ENCODE measurements at regions not wholly inside any gene's neighbourhood (a gene's known extent, or its start where the extent isn't known, plus 50 kb on each side); places are given as distances from the start of the nearest gene placed in this dataset.

DNA sequence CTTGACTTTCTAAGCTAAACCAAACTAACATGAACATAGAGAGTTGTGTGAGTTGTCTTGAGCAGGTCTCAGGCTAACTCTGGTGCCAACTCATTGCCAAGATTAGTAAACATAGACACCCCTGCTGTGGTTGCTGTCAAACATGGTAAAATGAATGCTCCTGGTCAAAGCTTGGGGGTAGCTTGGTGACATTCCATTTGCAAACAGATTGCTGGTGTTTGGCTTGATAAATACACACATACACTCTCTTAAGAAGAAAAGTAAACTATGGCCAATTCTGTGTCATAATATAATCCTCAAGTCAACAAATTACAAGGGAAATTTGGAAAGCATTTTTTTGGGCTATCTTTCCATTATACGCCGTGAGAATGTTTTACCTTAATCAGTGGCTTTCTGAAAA lies 386.4 kb upstream of the PDE3A start:
- H3K4me2 ChIP-seq (ENCODE audit: low read length), result no peak overlapping the region
- TF ChIP-seq, protein P1, sequence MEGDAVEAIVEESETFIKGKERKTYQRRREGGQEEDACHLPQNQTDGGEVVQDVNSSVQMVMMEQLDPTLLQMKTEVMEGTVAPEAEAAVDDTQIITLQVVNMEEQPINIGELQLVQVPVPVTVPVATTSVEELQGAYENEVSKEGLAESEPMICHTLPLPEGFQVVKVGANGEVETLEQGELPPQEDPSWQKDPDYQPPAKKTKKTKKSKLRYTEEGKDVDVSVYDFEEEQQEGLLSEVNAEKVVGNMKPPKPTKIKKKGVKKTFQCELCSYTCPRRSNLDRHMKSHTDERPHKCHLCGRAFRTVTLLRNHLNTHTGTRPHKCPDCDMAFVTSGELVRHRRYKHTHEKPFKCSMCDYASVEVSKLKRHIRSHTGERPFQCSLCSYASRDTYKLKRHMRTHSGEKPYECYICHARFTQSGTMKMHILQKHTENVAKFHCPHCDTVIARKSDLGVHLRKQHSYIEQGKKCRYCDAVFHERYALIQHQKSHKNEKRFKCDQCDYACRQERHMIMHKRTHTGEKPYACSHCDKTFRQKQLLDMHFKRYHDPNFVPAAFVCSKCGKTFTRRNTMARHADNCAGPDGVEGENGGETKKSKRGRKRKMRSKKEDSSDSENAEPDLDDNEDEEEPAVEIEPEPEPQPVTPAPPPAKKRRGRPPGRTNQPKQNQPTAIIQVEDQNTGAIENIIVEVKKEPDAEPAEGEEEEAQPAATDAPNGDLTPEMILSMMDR (IDR thresholded peaks at IDR 0.05), result no peak
- H3K9ac ChIP-seq, result no peak overlapping the region
- H3K4me3 ChIP-seq (ENCODE audit: low read depth, low read length), result no peak overlapping the region
- no peak overlapping the region for H2AFZ ChIP-seq
- no peaks in the 10 kb centered on the region for H3K79me2 ChIP-seq
- H3K27ac ChIP-seq, result no peak overlapping the region
- no peaks in the 10 kb centered on the region for H3K36me3 ChIP-seq (ENCODE audit: control insufficient read depth, insufficient read depth, low read length)
- H3K27me3 ChIP-seq (ENCODE audit: control insufficient read depth, insufficient read depth, low read length), result no peaks in the 10 kb centered on the region
- H3K9me3 ChIP-seq (ENCODE audit: control insufficient read depth, low read length), result no peaks in the 10 kb centered on the region
- H3K4me1 ChIP-seq, result no peaks in the 10 kb centered on the region

DNA sequence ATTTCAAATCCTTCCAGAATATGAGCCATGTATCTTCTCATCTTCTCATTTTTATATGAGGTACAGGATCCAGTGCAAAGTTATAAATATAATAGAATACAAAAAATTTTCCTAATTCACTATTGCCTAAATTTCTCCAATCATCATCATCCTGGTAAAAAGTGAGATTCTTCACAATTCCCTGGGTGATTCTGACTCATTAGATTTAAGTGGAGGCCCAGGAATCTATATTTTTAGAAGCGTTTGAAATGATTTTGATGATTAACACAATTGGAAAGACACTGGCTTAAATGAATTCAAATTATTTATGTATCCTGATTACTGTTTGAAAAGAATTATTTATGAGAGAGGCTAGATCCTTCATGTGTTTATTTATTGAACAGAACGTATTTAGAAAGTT lies 380.3 kb upstream of the PDE3A start:
- Histone ChIP-seq H3K36me3 (ENCODE audit: control insufficient read depth, insufficient read depth, low read length) (no peaks in the 10 kb centered on the region), H3K4me2 (ENCODE audit: low read length) (no peak overlapping the region), H3K9ac (no peak overlapping the region), H3K4me1 (no peaks in the 10 kb centered on the region), H3K27ac (no peak overlapping the region), H3K9me3 (ENCODE audit: control insufficient read depth, low read length) (no peaks in the 10 kb centered on the region), H3K4me3 (ENCODE audit: low read depth, low read length) (no peak overlapping the region), H3K27me3 (ENCODE audit: control insufficient read depth, insufficient read depth, low read length) (no peaks in the 10 kb centered on the region), H2AFZ (no peak overlapping the region), H3K79me2 (no peaks in the 10 kb centered on the region)
- TF ChIP-seq, protein P1 (IDR thresholded peaks at IDR 0.05), result no peak

- Histone ChIP-seq H3K27me3 (ENCODE audit: control insufficient read depth, insufficient read depth, low read length) (no peaks in the 10 kb centered on the region), H3K9me3 (ENCODE audit: control insufficient read depth, low read length) (no peaks in the 10 kb centered on the region), H3K4me1 (no peaks in the 10 kb centered on the region), H3K79me2 (no peaks in the 10 kb centered on the region), H3K4me2 (ENCODE audit: low read length) (no peak overlapping the region), H3K4me3 (ENCODE audit: low read depth, low read length) (no peak overlapping the region), H2AFZ (no peak overlapping the region), H3K36me3 (ENCODE audit: control insufficient read depth, insufficient read depth, low read length) (no peaks in the 10 kb centered on the region), H3K27ac (no peak overlapping the region), H3K9ac (no peak overlapping the region)
- TF ChIP-seq, protein P1 (IDR thresholded peaks at IDR 0.05), result no peak
Observed at GRCh38 chr12:19988459-19988873, 379.9 kb upstream of the PDE3A start.

GRCh38 chr12:19988948-19989347 lies 379.4 kb upstream of the PDE3A start:
- TF ChIP-seq, protein P1 (IDR thresholded peaks at IDR 0.05), result no peak
- Histone ChIP-seq H3K36me3 (ENCODE audit: control insufficient read depth, insufficient read depth, low read length) (no peaks in the 10 kb centered on the region), H3K4me3 (ENCODE audit: low read depth, low read length) (no peak overlapping the region), H3K4me1 (no peaks in the 10 kb centered on the region), H3K27me3 (ENCODE audit: control insufficient read depth, insufficient read depth, low read length) (no peaks in the 10 kb centered on the region), H2AFZ (no peak overlapping the region), H3K27ac (no peak overlapping the region), H3K9me3 (ENCODE audit: control insufficient read depth, low read length) (no peaks in the 10 kb centered on the region), H3K4me2 (ENCODE audit: low read length) (no peak overlapping the region), H3K79me2 (no peaks in the 10 kb centered on the region), H3K9ac (no peak overlapping the region)

DNA sequence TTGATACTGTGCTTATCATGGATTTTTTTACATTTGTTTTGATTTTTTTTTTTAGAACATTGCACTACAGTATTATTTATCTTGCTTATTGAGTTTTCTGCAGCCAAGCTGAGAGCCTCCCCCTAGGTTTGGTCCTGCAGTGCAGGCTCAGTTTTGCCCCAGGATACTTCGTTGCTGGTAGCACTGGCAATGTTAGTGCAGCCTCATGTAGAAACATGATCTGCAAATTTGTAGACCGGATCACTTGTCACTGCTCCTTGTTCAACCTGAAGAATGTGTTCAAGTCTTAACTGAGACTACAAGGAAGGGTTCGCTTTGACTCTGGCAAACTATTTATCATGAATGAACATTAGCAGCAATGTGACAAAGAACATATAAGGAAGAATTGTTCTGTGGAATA lies 377.2 kb upstream of the PDE3A start:
- no peaks in the 10 kb centered on the region for H3K4me1 ChIP-seq
- no peak overlapping the region for H3K9ac ChIP-seq
- H3K27me3 ChIP-seq (ENCODE audit: control insufficient read depth, insufficient read depth, low read length), result no peaks in the 10 kb centered on the region
- no peaks in the 10 kb centered on the region for H3K9me3 ChIP-seq (ENCODE audit: control insufficient read depth, low read length)
- no peak overlapping the region for H3K27ac ChIP-seq
- TF ChIP-seq, protein P1 (IDR thresholded peaks at IDR 0.05), result no peak
- H3K79me2 ChIP-seq, result no peaks in the 10 kb centered on the region
- H3K4me3 ChIP-seq (ENCODE audit: low read depth, low read length), result no peak overlapping the region
- no peaks in the 10 kb centered on the region for H3K36me3 ChIP-seq (ENCODE audit: control insufficient read depth, insufficient read depth, low read length)
- no peak overlapping the region for H3K4me2 ChIP-seq (ENCODE audit: low read length)
- H2AFZ ChIP-seq, result no peak overlapping the region

All from parathyroid adenoma (tissue), 2 donors.